IMR-90 (cell line): ENCODE measurements at regions not wholly inside any gene's neighbourhood (a gene's known extent, or its start where the extent isn't known, plus 50 kb on each side); places are given as distances from the start of the nearest gene placed in this dataset.

ENCODE experiments used
- ATAC-seq: fragments of 200-7000 bp; cut with Tn5 transposase; 2 replicates; pipeline ENCODE4 v1.9.1; 2020; ENCODE audit warnings: low read depth, mild to moderate bottlenecking, moderate library complexity
- BruUV-seq: library from RNA; stranded (reverse); fragments of 400-500 nt; replicated peaks from 2 replicates; lab custom pipeline; 2021; lab: Mats Ljungman, UMichigan
- CTCF ChIA-PET: fragments of 300-600 bp; formaldehyde crosslinking; extraction: SDS; loops from one replicate; lab custom pipeline; 2021; ENCODE audit warnings: antibody characterized with exemption; lab: Yijun Ruan, JAX
- POLR2A ChIA-PET: fragments of 300-600 bp; sonication (Branson Sonifier 250); formaldehyde crosslinking; loops from one replicate; lab custom pipeline; 2022; ENCODE audit warnings: antibody characterized with exemption; ENCODE audit not compliant: unreplicated experiment; lab: Charles Lee
- DNase-seq: peaks from one replicate; pipeline ENCODE4 v3.0.0; 2013
- H2AFZ ChIP-seq: replicated peaks from 2 replicates; pipeline ENCODE3; 2013; ENCODE audit warnings: low read length, mild to moderate bottlenecking; ENCODE audit not compliant: poor library complexity
- H2AK5ac ChIP-seq: 2 replicates; pipeline ENCODE4 v1.6.1; 2013; ENCODE audit warnings: low read depth, low read length, inconsistent platforms
- H2AK9ac ChIP-seq: replicated peaks from 2 replicates; pipeline ENCODE3; 2013; ENCODE audit warnings: mild to moderate bottlenecking, low read depth, low read length, moderate library complexity; ENCODE audit not compliant: poor library complexity
- H2BK120ac ChIP-seq: 2 replicates; pipeline ENCODE4 v1.6.1; 2013; ENCODE audit warnings: low read depth, low read length, inconsistent platforms
- H2BK15ac ChIP-seq: 3 replicates; pipeline ENCODE4 v1.6.1; 2013; ENCODE audit warnings: low read depth, low read length, inconsistent platforms
- H2BK20ac ChIP-seq: 2 replicates; pipeline ENCODE4 v1.6.1; 2013; ENCODE audit warnings: low read depth, mild to moderate bottlenecking, inconsistent platforms, low read length, moderate library complexity
- H2BK5ac ChIP-seq: 2 replicates; pipeline ENCODE4 v1.6.1; 2013; ENCODE audit warnings: mild to moderate bottlenecking, low read depth, low read length, inconsistent platforms; ENCODE audit not compliant: poor library complexity, severe bottlenecking
- H3K14ac ChIP-seq: replicated peaks from 2 replicates; pipeline ENCODE4 v1.6.1; 2013; ENCODE audit warnings: low read depth, low read length, inconsistent platforms
- H3K18ac ChIP-seq: 2 replicates; pipeline ENCODE4 v1.6.1; 2013; ENCODE audit warnings: low read depth, low read length, control low read depth
- H3K23ac ChIP-seq: 2 replicates; pipeline ENCODE4 v1.6.1; 2013; ENCODE audit warnings: low read depth, low read length, inconsistent platforms
- H3K27ac ChIP-seq: 2 replicates; pipeline ENCODE4 v1.5.1; 2013; ENCODE audit warnings: mild to moderate bottlenecking, control low read depth, low read length; ENCODE audit not compliant: insufficient read depth
- H3K27me3 ChIP-seq: 2 replicates; pipeline ENCODE4 v1.6.1; 2013; ENCODE audit warnings: low read length; ENCODE audit not compliant: control insufficient read depth, insufficient read depth
- H3K36me3 ChIP-seq: 2 replicates; pipeline ENCODE4 v1.6.1; 2013; ENCODE audit warnings: low read length, mixed read lengths; ENCODE audit not compliant: control insufficient read depth, insufficient read depth
- H3K4ac ChIP-seq: 2 replicates; pipeline ENCODE4 v1.6.1; 2013; ENCODE audit warnings: low read depth, low read length, inconsistent platforms
- H3K4me1 ChIP-seq: 2 replicates; pipeline ENCODE4 v1.6.1; 2013; ENCODE audit warnings: low read length, mixed read lengths; ENCODE audit not compliant: control insufficient read depth, insufficient read depth
- H3K4me2 ChIP-seq: 2 replicates; pipeline ENCODE4 v1.6.1; 2013; ENCODE audit warnings: low read depth, mild to moderate bottlenecking, control low read depth, low read length, moderate library complexity
- H3K4me3 ChIP-seq: 2 replicates; pipeline ENCODE4 v1.5.1; 2013; ENCODE audit warnings: low read depth, mild to moderate bottlenecking, control low read depth, low read length, moderate library complexity; ENCODE audit not compliant: insufficient read depth
- H3K56ac ChIP-seq: 2 replicates; pipeline ENCODE4 v1.6.1; 2013; ENCODE audit warnings: low read length, inconsistent platforms; ENCODE audit not compliant: insufficient read depth; ENCODE audit errors: extremely low read depth
- H3K79me1 ChIP-seq, 2 experiments: 2 replicates each; pipeline ENCODE4 v1.6.1; 2013; ENCODE audit warnings: low read length in 2 of 2, inconsistent platforms in 1 of 2, low read depth in 1 of 2
- H3K9ac ChIP-seq: 2 replicates; pipeline ENCODE4 v1.6.1; 2013; ENCODE audit warnings: low read depth, low read length, control low read depth
- H3K9me1 ChIP-seq: 2 replicates; pipeline ENCODE4 v1.6.1; 2013; ENCODE audit warnings: low read length, inconsistent platforms; ENCODE audit not compliant: insufficient read depth
- H3K9me3 ChIP-seq: 2 replicates; pipeline ENCODE4 v1.6.1; 2013; ENCODE audit warnings: low read length; ENCODE audit not compliant: control insufficient read depth, insufficient read depth
- H4K20me1 ChIP-seq: 2 replicates; pipeline ENCODE4 v1.6.1; 2013; ENCODE audit warnings: low read length, inconsistent platforms; ENCODE audit not compliant: insufficient read depth
- H4K5ac ChIP-seq: 2 replicates; pipeline ENCODE4 v1.6.1; 2013; ENCODE audit warnings: mild to moderate bottlenecking, low read depth, low read length, control low read depth
- H4K8ac ChIP-seq, 2 experiments: 2 replicates each; pipeline ENCODE4 v1.6.1; 2013; ENCODE audit warnings: low read depth in 2 of 2, low read length in 2 of 2, control low read depth in 1 of 2, inconsistent platforms in 1 of 2
- H4K91ac ChIP-seq: 2 replicates; pipeline ENCODE4 v1.6.1; 2013; ENCODE audit warnings: low read depth, low read length, inconsistent platforms; ENCODE audit not compliant: insufficient read depth
- CHD1 ChIP-seq: IDR thresholded peaks from 2 replicates; pipeline ENCODE4 v1.6.1; 2012; ENCODE audit warnings: low read depth, low read length, improper control_type of control experiment
- MAZ ChIP-seq: IDR thresholded peaks from 2 replicates; pipeline ENCODE4 v1.6.1; 2012; ENCODE audit warnings: low read depth, mild to moderate bottlenecking, low read length, improper control_type of control experiment, moderate library complexity, borderline replicate concordance
- WGBS, 2 experiments: methylation state at CpG; one replicate each; pipeline versions ENCODE4 v1.1.5 to v1.1.7; 2013; ENCODE audit warnings: missing lambda C conversion rate in 2 of 2; ENCODE audit not compliant: insufficient read length in 1 of 2; ENCODE audit errors: extremely low coverage in 2 of 2; 5-methylcytosine and 5-hydroxymethylcytosine counted together
- dilution Hi-C: fragments of 300-500 bp; cut with HindIII; formaldehyde crosslinking; loops from one replicate; pipeline ENCODE4 v1.14.3; 2018; ENCODE audit warnings: low sequenced_read_pairs; ENCODE audit not compliant: unreplicated experiment
- in situ Hi-C: fragments of 300-500 bp; cut with MboI; formaldehyde crosslinking; loops from 3 replicates; pipeline ENCODE4 v1.14.3; 2019; ENCODE audit warnings: low sequenced_read_pairs, inconsistent platforms, mixed read lengths
- intact Hi-C: fragments of 100-400 bp; cut with micrococcal nuclease; formaldehyde crosslinking; loops from 2 replicates; pipeline ENCODE4 v1.10.0; 2022

DNA sequence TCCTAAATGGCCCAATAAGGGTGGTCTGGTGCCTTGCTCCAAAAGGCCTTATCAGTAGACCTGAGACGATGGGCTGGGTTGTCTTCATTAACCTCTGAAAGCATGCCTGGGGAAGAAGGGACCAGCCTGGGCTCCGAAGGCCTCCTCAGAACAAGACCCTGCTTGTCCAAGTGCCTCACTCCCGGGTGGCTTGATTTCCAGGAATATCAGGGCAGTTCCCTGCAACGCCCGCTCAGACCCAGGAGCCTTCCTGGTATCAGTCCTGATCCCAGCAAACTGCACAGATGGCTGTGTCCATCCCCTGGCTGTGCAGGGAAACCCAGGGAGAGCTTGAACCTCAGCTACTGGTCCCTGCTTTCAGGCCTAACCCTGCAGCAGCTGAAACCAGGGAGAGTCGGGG, 49.9 kb upstream of the CUX1 start:
- ATAC-seq (no peak), DNase-seq (no peak)
- intact Hi-C loops (no loop called here), in situ Hi-C loops (no loop called here), dilution Hi-C loops (no loop called here)
- BruUV-seq, result no TSS peak
- Histone ChIP-seq H3K36me3 (no peaks in the 10 kb centered on the region), H3K4me2 (no peak overlapping the region), H3K9ac (no peak overlapping the region), H2BK20ac (no peak overlapping the region), H4K8ac (no peak overlapping the region), H3K9me1 (no peaks in the 10 kb centered on the region), H3K4ac (no peak overlapping the region), H3K14ac (no peak overlapping the region), H4K5ac (no peak overlapping the region), H3K79me1 (no peaks in the 10 kb centered on the region), H2BK120ac (no peak overlapping the region), H4K20me1 (no peaks in the 10 kb centered on the region), H4K91ac (no peak overlapping the region), H3K18ac (no peak overlapping the region), H2AK9ac (no peak overlapping the region), H3K56ac (no peak overlapping the region), H2AFZ (no peak overlapping the region), H3K23ac (no peak overlapping the region), H3K4me1 (no peaks in the 10 kb centered on the region), H2BK5ac (no peak overlapping the region), H3K4me3 (no peak overlapping the region), H3K27me3 (peaks cover 24% of the 10 kb centered on the region), H2AK5ac (no peak overlapping the region), H3K9me3 (no peaks in the 10 kb centered on the region), H3K27ac (no peak overlapping the region), H2BK15ac (no peak overlapping the region)
- TF ChIP-seq MAZ, result no peak
- TF ChIP-seq CHD1, result no peak
- ChIA-PET POLR2A (interaction anchor here (0.6 kb wide), 1 partner anchor 521 kb away, joined by 3 read pairs; no protein-coding TSS in a partner anchor), CTCF (no interaction called here)
- WGBS, 2 experiments, result 100% methylated on average over 3 of the region's 6 CpGs; no CpG with 5 or more reads in 1 of the 2 experiments
